Hindlimb muscle (tissue), 1 donor: ENCODE measurements at regions not wholly inside any gene's neighbourhood (a gene's known extent, or its start where the extent isn't known, plus 50 kb on each side); places are given as distances from the start of the nearest gene placed in this dataset.

Experiments used
- DNase-seq: peaks from one replicate; pipeline ENCODE4 v3.0.0-alpha.2; 2013

- no peak for DNase-seq
These were observed 526.6 kb upstream of the SEL1L start for GRCh38 chr14:82060219-82060618.

- DNase-seq = no peak
These were observed 533.7 kb upstream of the SEL1L start for GRCh38 chr14:82067221-82067875.

GRCh38 chr14:82070040-82070439 is 536.4 kb upstream of the SEL1L start:
- no peak for DNase-seq

DNA sequence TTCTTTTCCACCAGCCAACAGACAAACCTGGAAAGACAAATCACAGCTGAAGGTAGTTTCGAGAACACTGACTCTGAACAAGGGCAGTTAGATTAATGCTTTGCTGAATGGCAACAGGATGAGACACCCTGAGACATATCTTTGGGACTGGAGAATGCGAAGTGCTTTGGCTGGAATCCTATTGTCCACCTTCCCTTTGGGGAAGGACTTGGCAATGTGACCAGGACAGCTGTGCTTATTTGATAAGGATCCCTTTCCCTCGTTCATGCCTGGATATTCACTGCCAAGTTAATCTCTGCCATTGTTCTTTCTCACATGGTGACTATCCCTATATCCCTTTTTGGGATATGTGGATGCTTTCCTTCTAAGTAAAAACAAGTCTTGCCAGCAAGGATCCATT is 537.1 kb upstream of the SEL1L start:
- no peak for DNase-seq

- no peak for DNase-seq
These were observed 539.9 kb upstream of the SEL1L start for GRCh38 chr14:82073547-82073946.

DNA sequence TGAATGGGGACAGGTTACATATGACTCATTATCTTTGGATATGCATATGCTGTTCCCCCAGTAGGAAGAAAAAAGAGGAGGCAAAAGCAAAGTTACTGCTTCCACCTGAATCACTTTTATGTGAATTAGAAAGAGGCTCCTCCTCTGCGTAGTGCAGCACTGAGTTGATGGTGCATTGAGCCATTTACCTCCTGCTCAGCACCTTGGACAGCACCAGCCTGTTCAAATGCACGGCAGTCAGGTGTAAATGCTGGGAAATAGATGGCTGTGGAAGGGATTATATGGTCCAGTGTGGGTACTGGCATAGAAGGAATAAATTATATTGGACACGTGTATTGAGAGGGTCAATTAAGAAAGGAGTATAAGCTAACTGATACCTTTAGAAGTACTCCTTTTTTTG is 541.9 kb upstream of the SEL1L start:
- DNase-seq = peak; percentile 16

DNA sequence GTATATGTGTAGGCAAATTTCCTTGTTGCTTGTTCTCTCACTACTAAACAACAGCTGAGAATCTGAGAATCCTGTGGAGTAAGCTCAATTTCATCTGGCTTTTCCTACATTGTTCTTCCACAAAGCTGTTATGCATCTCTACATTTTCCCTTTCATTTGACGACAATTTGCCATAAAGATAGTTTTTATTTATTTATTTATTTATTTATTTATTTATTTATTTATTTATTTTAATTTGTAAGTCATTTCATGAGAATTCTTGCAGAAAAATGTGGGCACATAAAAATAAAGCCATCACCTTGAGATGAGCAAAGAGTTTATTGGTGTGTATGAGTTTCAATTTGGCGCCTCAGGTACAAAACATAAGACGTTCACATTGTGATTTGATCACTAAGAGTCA is 545.9 kb upstream of the SEL1L start:
- no peak for DNase-seq

DNA sequence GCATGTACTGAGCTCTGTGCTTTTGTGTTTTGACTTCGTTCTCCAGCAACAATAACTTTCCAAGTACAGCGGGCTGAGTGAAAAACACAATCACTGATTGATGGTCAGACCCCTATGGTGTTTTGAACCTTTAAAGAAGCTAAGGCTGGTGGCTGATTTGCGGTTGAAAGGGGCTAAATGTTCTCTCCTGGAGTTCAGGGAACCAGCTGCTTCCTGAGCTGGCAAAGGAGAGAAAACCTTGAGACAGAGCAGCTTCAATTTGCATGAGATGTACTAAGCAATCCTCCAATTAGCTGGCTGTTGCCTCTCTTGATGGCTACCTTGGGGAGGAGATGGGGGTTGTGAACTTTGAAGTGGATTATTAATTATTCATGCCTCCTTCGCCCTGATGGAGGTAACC is 546.7 kb upstream of the SEL1L start:
- no peak for DNase-seq

- DNase-seq = no peak
These were observed 551.2 kb upstream of the SEL1L start for GRCh38 chr14:82084813-82085212.

DNA sequence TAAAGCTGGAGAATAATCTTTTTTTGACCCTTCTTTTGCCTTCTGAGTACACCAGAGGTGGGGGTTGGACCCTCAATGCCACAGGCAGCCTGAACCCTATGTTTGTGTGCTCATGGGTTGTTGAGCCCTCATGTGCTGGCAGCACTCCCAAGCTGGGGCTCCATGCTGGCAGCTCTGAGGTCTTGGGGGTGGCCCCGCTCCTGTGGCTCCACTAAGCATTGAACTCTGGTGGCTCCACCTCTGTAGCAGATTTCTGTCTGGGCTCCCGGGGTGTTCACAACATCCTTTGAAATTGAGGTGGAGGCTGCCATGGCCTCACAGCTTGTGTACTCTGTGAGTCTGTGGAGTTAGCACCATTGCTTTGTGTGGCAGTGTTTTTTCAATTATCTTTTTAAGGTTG is 557.4 kb upstream of the SEL1L start:
- DNase-seq = no peak

- DNase-seq = no peak
These were observed 561.2 kb upstream of the SEL1L start for GRCh38 chr14:82094829-82095345.

- DNase-seq = no peak
These were observed 570.4 kb upstream of the SEL1L start for GRCh38 chr14:82104013-82104412.

- no peak for DNase-seq
These were observed 578.7 kb upstream of the SEL1L start for GRCh38 chr14:82112210-82112839.

DNA sequence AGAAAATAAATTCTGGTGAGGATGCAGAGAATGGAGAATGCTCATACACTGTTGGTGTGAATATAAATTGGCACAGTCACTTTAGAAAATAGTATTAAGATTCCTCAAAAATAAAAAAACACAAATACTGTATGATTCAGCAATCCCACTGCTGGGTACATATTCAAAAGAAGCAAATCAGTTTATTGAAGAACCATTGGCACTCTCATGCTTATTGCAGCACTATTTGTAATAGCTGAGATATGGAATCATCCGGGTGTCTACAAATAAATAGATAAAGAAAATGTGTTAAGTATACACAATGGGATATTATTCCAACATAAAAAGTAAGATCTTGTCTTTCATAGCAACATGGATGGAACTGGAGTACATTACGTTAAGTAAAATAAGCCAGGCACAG is 579.4 kb upstream of the SEL1L start:
- no peak for DNase-seq

GRCh38 chr14:82113710-82114109 is 580.1 kb upstream of the SEL1L start:
- DNase-seq = no peak

DNA sequence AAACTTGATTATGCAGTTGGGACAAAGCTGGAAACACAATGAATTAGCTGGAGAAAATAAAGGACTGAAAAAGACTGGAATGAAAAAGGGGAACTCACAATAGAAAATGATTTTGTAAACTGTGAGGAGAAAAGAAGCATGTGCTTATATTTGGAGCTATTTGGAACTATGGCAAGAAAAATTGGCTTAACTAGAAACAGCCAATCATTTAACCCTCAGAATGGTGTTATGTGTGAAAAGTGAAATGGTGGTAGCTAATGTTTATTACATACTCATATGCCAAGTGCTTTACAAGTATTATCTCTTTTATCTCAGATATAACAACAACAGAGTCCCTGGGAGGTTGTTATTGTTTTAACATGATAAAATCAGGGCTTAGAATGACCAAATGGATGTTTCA is 583.1 kb upstream of the SEL1L start:
- DNase-seq = no peak

DNA sequence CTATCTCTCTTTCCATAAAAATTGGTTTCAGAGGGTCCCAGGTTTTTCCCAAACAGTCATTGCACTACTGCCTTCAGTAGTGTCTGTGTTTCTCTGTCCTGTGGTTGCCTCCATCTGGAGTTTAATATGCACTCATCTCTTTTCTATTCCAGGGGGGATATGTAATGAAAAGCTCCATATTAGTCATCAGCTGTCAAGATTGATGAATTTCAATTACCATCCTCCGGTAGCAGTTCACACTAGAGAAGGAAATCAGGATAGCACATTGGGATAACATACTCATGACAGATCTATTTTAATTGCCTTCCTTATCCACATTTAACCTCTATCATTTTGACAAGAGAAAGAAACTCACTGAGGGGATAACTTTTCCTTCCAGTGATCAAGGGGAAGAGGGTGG is 589.0 kb upstream of the SEL1L start:
- no peak for DNase-seq

DNA sequence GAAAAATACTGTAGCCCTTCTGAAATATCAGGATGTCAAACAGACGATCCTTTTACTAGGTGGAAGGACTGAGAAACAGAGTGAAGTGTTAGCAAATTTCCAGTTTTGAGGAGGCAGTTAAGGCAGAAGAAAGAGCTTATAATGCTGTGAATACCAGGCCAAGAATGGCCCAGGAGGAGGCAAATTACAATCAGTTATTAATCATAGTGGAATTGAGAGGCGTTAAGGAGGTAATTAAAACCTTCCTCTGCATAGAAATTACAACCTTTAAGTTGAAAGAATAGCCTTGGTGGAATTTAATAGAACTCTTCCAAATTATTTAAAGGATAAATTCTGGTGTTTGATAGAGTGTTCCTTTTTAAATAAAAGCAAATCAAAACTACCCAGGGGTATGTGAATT is 590.9 kb upstream of the SEL1L start:
- no peak for DNase-seq

- no peak for DNase-seq
These were observed 592.4 kb upstream of the SEL1L start for GRCh38 chr14:82126006-82126405.

DNA sequence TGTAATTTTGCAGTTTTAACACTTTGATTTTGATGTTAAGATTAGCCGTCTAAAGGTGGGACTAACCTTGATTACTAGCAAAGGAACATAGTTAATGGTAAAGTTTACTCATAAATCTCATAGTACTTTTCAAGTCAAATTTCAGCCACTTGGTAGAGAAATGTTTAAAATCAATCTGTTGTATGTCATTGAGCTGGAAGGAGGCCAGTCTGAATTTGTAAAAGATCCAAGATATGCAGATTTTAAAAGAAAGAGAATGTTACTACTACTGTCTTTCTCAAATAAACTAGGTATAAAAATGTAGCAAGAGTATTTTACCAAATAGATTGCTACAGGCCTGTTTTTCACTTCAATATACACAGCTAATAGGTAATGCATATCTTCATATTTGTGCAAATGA is 600.8 kb upstream of the SEL1L start:
- no peak for DNase-seq

DNA sequence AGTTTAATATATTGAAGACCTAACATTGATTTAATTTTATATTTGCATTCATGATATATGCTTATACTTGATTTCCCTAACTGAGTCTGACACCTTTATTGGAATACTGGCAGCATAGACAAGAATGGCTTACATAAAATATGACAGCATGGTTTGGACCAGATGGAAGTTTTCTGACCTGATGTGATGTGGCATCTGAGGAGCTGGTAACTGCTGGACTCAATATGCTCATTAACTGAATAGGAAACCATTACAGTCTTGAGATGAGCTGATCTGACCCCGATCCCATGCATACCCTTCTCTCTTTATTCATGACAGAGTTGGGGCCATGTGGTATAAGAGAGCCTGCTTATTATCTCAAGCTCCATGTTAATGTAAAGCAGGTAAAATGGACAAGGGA is 604.8 kb upstream of the SEL1L start:
- DNase-seq = no peak

- DNase-seq = no peak
These were observed 613.2 kb upstream of the SEL1L start for GRCh38 chr14:82146846-82147245.

- DNase-seq = no peak
These were observed 620.0 kb upstream of the SEL1L start for GRCh38 chr14:82153689-82154088.

DNA sequence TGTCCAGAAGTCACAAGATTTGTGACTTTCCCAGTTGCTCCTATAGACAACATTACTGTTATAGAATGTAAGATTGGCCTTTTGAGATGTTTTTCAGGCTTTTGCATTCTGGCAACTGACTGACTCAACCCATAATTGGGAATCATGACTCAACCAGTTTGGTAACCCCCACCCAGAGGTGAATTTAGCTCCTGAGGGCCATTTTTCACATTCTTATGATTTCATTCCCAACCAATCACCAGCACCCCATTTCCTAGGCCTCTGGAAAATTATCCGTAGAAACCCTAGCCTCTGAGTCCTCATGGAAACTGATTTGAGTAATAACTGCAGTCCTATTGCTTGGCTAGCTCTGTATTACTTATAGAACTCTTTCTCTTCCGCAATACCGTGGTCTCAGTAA is 626.0 kb upstream of the SEL1L start:
- DNase-seq = no peak

DNA sequence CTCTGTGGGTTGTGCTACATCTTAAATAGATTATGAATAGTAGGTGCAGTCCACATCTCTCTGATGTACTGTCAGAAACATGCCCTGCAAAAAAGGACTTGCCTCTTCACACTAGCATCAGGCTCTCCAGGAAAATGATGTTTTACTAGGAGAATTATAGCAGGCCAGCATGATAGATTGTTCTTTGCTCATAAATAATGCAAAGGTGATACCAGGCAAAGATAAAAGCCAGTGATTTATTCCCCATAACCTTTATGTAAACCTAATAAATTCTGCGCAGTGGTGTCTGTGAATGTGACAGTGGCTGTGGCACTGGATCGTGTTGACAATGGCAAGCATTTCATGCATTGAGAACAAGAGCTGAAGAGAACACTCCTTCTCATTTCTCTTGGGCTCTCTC is 646.5 kb upstream of the SEL1L start:
- no peak for DNase-seq
